HCT116 (cell line): ENCODE measurements at regions not wholly inside any gene's neighbourhood (a gene's known extent, or its start where the extent isn't known, plus 50 kb on each side); places are given as distances from the start of the nearest gene placed in this dataset.

Source experiments
- ATAC-seq: fragments of 200-7000 bp; cut with Tn5 transposase; 2 replicates; pipeline ENCODE4 v1.9.1; 2020; ENCODE audit warnings: mild to moderate bottlenecking, moderate library complexity
- BruUV-seq: library from RNA; stranded (reverse); fragments of 400-500 nt; replicated peaks from 2 replicates; lab custom pipeline; 2021; lab: Mats Ljungman, UMichigan
- CTCF ChIA-PET: fragments of 300-600 bp; sonication (Branson Sonifier 250); formaldehyde crosslinking; loops from one replicate; lab custom pipeline; 2021; ENCODE audit warnings: antibody characterized with exemption; lab: Charles Lee
- POLR2A ChIA-PET: fragments of 300-600, 350-600 bp; sonication (Branson Sonifier 250); formaldehyde crosslinking; loops from one replicate; lab custom pipeline; 2021; ENCODE audit warnings: antibody characterized with exemption; lab: Charles Lee
- RAD21 ChIA-PET, 2 experiments: fragments of 300-600 bp; sonication (Branson Sonifier 250); formaldehyde crosslinking; loops; one replicate each; lab custom pipeline; 2023; ENCODE audit warnings: low total read pairs in 2 of 2; ENCODE audit not compliant: uncharacterized antibody in 2 of 2, unreplicated experiment in 2 of 2, low non-redundant PET in 1 of 2; lab: Charles Lee
- DNase-seq: peaks from one replicate; pipeline ENCODE4 v3.0.0-alpha.2; 2010; ENCODE audit warnings: low read depth, low spot score
- H2AFZ ChIP-seq: fragments of 200-600 bp; shearing (Covaris generic), sonication (generic); 2 replicates; pipeline ENCODE4 v1.6.1; 2017; ENCODE audit warnings: low read depth, mixed run types, mixed read lengths, antibody characterized with exemption, low read length; ENCODE audit not compliant: poor library complexity, severe bottlenecking
- H3K27ac ChIP-seq: 2 replicates; pipeline ENCODE4 v1.5.1; 2012; ENCODE audit warnings: low read depth, low read length
- H3K27me3 ChIP-seq: fragments of 200-600 bp; sonication (generic); 2 replicates; pipeline ENCODE4 v1.6.1; 2016; ENCODE audit warnings: mixed run types, low read length, mixed read lengths; ENCODE audit not compliant: insufficient read depth
- H3K36me3 ChIP-seq, 2 experiments: fragments of 200-500 bp in 1 of 2; fragments of 200-600 bp in 1 of 2; sonication (Bioruptor generic) in 1 of 2; sonication (generic) in 1 of 2; 2 replicates each; pipeline versions ENCODE4 v1.5.1 to v1.6.1; 2014 to 2016; ENCODE audit warnings: low read length in 2 of 2, inconsistent platforms in 1 of 2, mixed read lengths in 1 of 2, mixed run types in 1 of 2; ENCODE audit not compliant: insufficient read depth in 2 of 2, control insufficient read depth in 1 of 2
- H3K4me1 ChIP-seq, 2 experiments: fragments of 200-600 bp in 1 of 2; sonication (generic) in 1 of 2; 2 replicates each; pipeline versions ENCODE4 v1.5.1 to v1.6.1; 2012 to 2017; ENCODE audit warnings: low read length in 2 of 2, inconsistent platforms in 1 of 2, mild to moderate bottlenecking in 1 of 2, mixed read lengths in 1 of 2, mixed run types in 1 of 2, moderate library complexity in 1 of 2; ENCODE audit not compliant: insufficient read depth in 2 of 2, control insufficient read depth in 1 of 2
- H3K4me2 ChIP-seq: fragments of 200-600 bp; sonication (generic); 2 replicates; pipeline ENCODE4 v1.6.1; 2017; ENCODE audit warnings: mixed run types, low read length, mixed read lengths
- H3K4me3 ChIP-seq, 2 experiments: fragments of 200-600 bp in 1 of 2; sonication (generic) in 1 of 2; replicated peaks in 1 of 2; 2 replicates each; pipeline ENCODE4 v1.5.1; 2011 to 2016; ENCODE audit warnings: low read length in 2 of 2, control low read depth in 1 of 2, low read depth in 1 of 2, mild to moderate bottlenecking in 1 of 2, mixed read lengths in 1 of 2, mixed run types in 1 of 2
- H3K79me2 ChIP-seq: fragments of 200-600 bp; sonication (generic); 2 replicates; pipeline ENCODE4 v1.6.1; 2017; ENCODE audit warnings: mild to moderate bottlenecking, mixed run types, low read length, moderate library complexity, mixed read lengths; ENCODE audit not compliant: insufficient read depth
- H3K9ac ChIP-seq: fragments of 200-600 bp; sonication (generic); 2 replicates; pipeline ENCODE4 v1.6.1; 2016; ENCODE audit warnings: low read length, mixed read lengths
- H3K9me2 ChIP-seq: fragments of 200-600 bp; sonication (generic), shearing (Covaris generic); 2 replicates; pipeline ENCODE4 v1.6.1; 2017; ENCODE audit warnings: mixed run types, mild to moderate bottlenecking, moderate library complexity; ENCODE audit not compliant: insufficient read depth
- H3K9me3 ChIP-seq, 2 experiments: fragments of 200-500 bp in 1 of 2; fragments of 200-600 bp in 1 of 2; sonication (Bioruptor generic) in 1 of 2; sonication (generic) in 1 of 2; 2 replicates each; pipeline ENCODE4 v1.6.1; 2014 to 2017; ENCODE audit warnings: low read length in 2 of 2, mixed read lengths in 2 of 2, inconsistent platforms in 1 of 2, low read depth in 1 of 2, mild to moderate bottlenecking in 1 of 2, mixed run types in 1 of 2, moderate library complexity in 1 of 2; ENCODE audit not compliant: control insufficient read depth in 1 of 2, insufficient read depth in 1 of 2
- H4K20me1 ChIP-seq: fragments of 200-600 bp; sonication (generic), shearing (Covaris generic); 2 replicates; pipeline ENCODE4 v1.6.1; 2017; ENCODE audit warnings: mixed run types, mild to moderate bottlenecking, moderate library complexity; ENCODE audit not compliant: insufficient read depth
- CBX3 ChIP-seq: IDR thresholded peaks from 2 replicates; pipeline ENCODE4 v1.6.1; 2012; ENCODE audit warnings: low read depth
- EGR1 ChIP-seq: IDR thresholded peaks from 2 replicates; pipeline ENCODE4 v1.6.1; 2012; ENCODE audit warnings: low read depth
- ELF1 ChIP-seq: IDR thresholded peaks from 2 replicates; pipeline ENCODE4 v1.6.1; 2012; ENCODE audit warnings: low read depth, borderline replicate concordance
- EZH2phosphoT487 ChIP-seq: fragments of 200-600 bp; IDR thresholded peaks from 2 replicates; pipeline ENCODE4 v1.6.1; 2018; ENCODE audit warnings: antibody characterized with exemption, borderline replicate concordance
- FOSL1 ChIP-seq: IDR thresholded peaks from 2 replicates; pipeline ENCODE4 v1.6.1; 2012; ENCODE audit warnings: low read depth
- JUND ChIP-seq: IDR thresholded peaks from 2 replicates; pipeline ENCODE4 v1.6.1; 2012
- RAD21 ChIP-seq: IDR thresholded peaks from 2 replicates; pipeline ENCODE4 v1.6.1; 2012; ENCODE audit warnings: low read depth, mild to moderate bottlenecking
- SIN3A ChIP-seq: IDR thresholded peaks from 2 replicates; pipeline ENCODE4 v1.6.1; 2012; ENCODE audit warnings: low read depth
- SRF ChIP-seq: IDR thresholded peaks from 2 replicates; pipeline ENCODE4 v1.6.1; 2012; ENCODE audit warnings: low read depth
- TCF7L2 ChIP-seq: IDR thresholded peaks from 2 replicates; pipeline ENCODE4 v1.7.0; 2011; ENCODE audit warnings: borderline replicate concordance, inconsistent platforms; ENCODE audit not compliant: insufficient read depth, insufficient read length; ENCODE audit errors: extremely low read depth
- YY1 ChIP-seq: IDR thresholded peaks from 2 replicates; pipeline ENCODE4 v1.6.1; 2011; ENCODE audit warnings: low read length, low read depth, moderate library complexity, mild to moderate bottlenecking; ENCODE audit not compliant: insufficient replicate concordance; ENCODE audit errors: extremely low read depth
- ZFX ChIP-seq: fragments of 450-650 bp; IDR thresholded peaks from 2 replicates; pipeline ENCODE4 v1.6.1; 2017
- ZNF274 ChIP-seq: fragments of 200-500 bp; sonication (Bioruptor generic); IDR thresholded peaks from 2 replicates; pipeline ENCODE4 v1.6.1; 2014; ENCODE audit warnings: mild to moderate bottlenecking, low read depth, low read length, inconsistent platforms
- intact Hi-C: fragments of 100-400 bp; cut with micrococcal nuclease; formaldehyde crosslinking; loops from 2 replicates; pipeline ENCODE4 v1.10.0; 2022
- TF ChIP-seq, protein P1 (sequence below), 3 experiments: fragments of 200-600 bp in 1 of 3; sonication (generic) in 1 of 3; IDR thresholded peaks in 2 of 3; conservative IDR thresholded peaks in 1 of 3; 2 replicates each; pipeline ENCODE4 v1.5.1; 2012 to 2017; ENCODE audit warnings: low read depth in 2 of 3, low read length in 2 of 3, antibody characterized with exemption in 1 of 3, borderline replicate concordance in 1 of 3, control low read depth in 1 of 3, mild to moderate bottlenecking in 1 of 3, mixed read lengths in 1 of 3, mixed run types in 1 of 3, moderate library complexity in 1 of 3; ENCODE audit not compliant: insufficient read depth in 1 of 3
- TF ChIP-seq, protein P2 (sequence below): IDR thresholded peaks from 2 replicates; pipeline ENCODE4 v1.6.1; 2012; ENCODE audit warnings: low read depth
- TF ChIP-seq, protein P3 (sequence below): IDR thresholded peaks from 2 replicates; pipeline ENCODE4 v1.6.1; 2012

DNA sequence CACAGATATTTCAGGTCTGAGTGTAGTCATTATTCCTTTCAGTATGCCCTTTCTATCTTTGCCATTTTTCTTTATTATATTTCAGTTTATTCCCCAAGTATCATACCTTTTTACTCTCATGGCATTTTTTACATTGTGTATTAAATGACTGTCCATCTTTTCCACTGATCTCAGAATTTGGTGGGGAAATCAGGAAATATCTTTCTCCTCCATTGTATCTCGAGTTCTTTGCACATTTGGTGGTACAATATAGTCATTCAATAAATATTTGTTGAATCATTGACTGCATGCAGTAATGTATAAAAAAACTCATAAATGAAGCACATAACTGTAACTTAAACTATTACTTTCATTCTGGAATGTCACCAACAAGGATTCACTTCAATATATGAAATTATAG is 354.7 kb downstream of the HGF start:
- H3K9ac ChIP-seq: no peak overlapping the region
- no TSS peak for BruUV-seq
- H3K4me2 ChIP-seq: no peak overlapping the region
- H3K27me3 ChIP-seq: no peaks in the 10 kb centered on the region
- TF ChIP-seq, protein P1, sequence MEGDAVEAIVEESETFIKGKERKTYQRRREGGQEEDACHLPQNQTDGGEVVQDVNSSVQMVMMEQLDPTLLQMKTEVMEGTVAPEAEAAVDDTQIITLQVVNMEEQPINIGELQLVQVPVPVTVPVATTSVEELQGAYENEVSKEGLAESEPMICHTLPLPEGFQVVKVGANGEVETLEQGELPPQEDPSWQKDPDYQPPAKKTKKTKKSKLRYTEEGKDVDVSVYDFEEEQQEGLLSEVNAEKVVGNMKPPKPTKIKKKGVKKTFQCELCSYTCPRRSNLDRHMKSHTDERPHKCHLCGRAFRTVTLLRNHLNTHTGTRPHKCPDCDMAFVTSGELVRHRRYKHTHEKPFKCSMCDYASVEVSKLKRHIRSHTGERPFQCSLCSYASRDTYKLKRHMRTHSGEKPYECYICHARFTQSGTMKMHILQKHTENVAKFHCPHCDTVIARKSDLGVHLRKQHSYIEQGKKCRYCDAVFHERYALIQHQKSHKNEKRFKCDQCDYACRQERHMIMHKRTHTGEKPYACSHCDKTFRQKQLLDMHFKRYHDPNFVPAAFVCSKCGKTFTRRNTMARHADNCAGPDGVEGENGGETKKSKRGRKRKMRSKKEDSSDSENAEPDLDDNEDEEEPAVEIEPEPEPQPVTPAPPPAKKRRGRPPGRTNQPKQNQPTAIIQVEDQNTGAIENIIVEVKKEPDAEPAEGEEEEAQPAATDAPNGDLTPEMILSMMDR (IDR thresholded peaks at IDR 0.05 in 2 of 3, conservative IDR thresholded peaks at IDR 0.05 in 1 of 3; ENCODE audit: borderline replicate concordance in 1 of 3, insufficient read depth in 1 of 3, low read depth in 2 of 3, low read length in 2 of 3): no peak
- TF ChIP-seq SRF (no peak), ZNF274 (no peak), CBX3 (no peak), YY1 (no peak), FOSL1 (no peak)
- ChIA-PET POLR2A (no interaction called here), CTCF (no interaction called here), RAD21 (no interaction called here)
- ATAC-seq (no peak), DNase-seq (no peak)
- no peaks in the 10 kb centered on the region for H4K20me1 ChIP-seq
- H3K79me2 ChIP-seq: no peaks in the 10 kb centered on the region
- H3K9me2 ChIP-seq: no peaks in the 10 kb centered on the region
- no peak overlapping the region for H3K4me3 ChIP-seq
- H2AFZ ChIP-seq: peak overlapping the region; percentile 7
- peaks cover 0 to 7% of the 10 kb centered on the region in 2 experiments; a peak in 1 of 4 replicates for H3K4me1 ChIP-seq
- intact Hi-C loops: no loop called here
- no peaks in the 10 kb centered on the region for H3K9me3 ChIP-seq
- no peaks in the 10 kb centered on the region for H3K36me3 ChIP-seq
- H3K27ac ChIP-seq: no peak overlapping the region

DNA sequence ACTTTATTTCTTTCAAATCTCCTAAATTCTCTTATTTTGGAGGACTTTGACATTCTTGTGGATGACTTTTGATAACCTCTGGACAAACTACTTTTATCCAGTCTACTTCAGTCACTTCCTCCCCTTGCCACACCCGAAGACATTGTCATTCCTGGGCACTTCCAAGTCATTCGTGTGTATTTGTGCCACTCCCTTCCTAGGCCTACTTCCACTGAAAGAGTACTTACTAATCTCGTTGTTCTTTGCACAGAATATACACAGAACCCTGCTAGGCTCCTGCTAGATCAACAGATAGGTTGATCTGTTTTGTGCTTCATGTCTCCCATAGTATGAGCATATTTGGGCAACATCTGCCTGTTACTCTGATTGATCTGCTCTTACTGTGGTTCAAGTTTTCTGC is 355.4 kb downstream of the HGF start:
- Histone ChIP-seq H3K79me2 (no peaks in the 10 kb centered on the region), H3K4me1 (peaks cover 0 to 7% of the 10 kb centered on the region in 2 experiments; a peak in 1 of 4 replicates), H3K36me3 (no peaks in the 10 kb centered on the region), H2AFZ (peak overlapping the region; percentile 34), H3K9ac (no peak overlapping the region), H3K27me3 (no peaks in the 10 kb centered on the region), H3K4me2 (peak overlapping the region; percentile 2; the same call in 1 of the 2 replicates), H3K9me3 (no peaks in the 10 kb centered on the region), H3K27ac (no peak overlapping the region), H3K9me2 (no peaks in the 10 kb centered on the region), H4K20me1 (no peaks in the 10 kb centered on the region), H3K4me3 (no peak overlapping the region)
- no TSS peak for BruUV-seq
- ATAC-seq (no peak), DNase-seq (no peak)
- ChIA-PET CTCF (no interaction called here), RAD21 (no interaction called here), POLR2A (no interaction called here)
- intact Hi-C loops: no loop called here
- TF ChIP-seq ZFX: no peak
- TF ChIP-seq RAD21: no peak
- no peak for TF ChIP-seq JUND
- no peak for TF ChIP-seq SRF
- TF ChIP-seq EZH2phosphoT487: no peak
- TF ChIP-seq ZNF274: no peak
- TF ChIP-seq, protein P2, sequence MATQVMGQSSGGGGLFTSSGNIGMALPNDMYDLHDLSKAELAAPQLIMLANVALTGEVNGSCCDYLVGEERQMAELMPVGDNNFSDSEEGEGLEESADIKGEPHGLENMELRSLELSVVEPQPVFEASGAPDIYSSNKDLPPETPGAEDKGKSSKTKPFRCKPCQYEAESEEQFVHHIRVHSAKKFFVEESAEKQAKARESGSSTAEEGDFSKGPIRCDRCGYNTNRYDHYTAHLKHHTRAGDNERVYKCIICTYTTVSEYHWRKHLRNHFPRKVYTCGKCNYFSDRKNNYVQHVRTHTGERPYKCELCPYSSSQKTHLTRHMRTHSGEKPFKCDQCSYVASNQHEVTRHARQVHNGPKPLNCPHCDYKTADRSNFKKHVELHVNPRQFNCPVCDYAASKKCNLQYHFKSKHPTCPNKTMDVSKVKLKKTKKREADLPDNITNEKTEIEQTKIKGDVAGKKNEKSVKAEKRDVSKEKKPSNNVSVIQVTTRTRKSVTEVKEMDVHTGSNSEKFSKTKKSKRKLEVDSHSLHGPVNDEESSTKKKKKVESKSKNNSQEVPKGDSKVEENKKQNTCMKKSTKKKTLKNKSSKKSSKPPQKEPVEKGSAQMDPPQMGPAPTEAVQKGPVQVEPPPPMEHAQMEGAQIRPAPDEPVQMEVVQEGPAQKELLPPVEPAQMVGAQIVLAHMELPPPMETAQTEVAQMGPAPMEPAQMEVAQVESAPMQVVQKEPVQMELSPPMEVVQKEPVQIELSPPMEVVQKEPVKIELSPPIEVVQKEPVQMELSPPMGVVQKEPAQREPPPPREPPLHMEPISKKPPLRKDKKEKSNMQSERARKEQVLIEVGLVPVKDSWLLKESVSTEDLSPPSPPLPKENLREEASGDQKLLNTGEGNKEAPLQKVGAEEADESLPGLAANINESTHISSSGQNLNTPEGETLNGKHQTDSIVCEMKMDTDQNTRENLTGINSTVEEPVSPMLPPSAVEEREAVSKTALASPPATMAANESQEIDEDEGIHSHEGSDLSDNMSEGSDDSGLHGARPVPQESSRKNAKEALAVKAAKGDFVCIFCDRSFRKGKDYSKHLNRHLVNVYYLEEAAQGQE: no peak
- TF ChIP-seq, protein P3, sequence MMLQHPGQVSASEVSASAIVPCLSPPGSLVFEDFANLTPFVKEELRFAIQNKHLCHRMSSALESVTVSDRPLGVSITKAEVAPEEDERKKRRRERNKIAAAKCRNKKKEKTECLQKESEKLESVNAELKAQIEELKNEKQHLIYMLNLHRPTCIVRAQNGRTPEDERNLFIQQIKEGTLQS: no peak
- TF ChIP-seq TCF7L2: no peak
- TF ChIP-seq EGR1: no peak
- TF ChIP-seq ELF1: no peak
- no peak for TF ChIP-seq SIN3A
- TF ChIP-seq FOSL1: no peak
